H1 (cell line): ENCODE measurements at regions not wholly inside any gene's neighbourhood (a gene's known extent, or its start where the extent isn't known, plus 50 kb on each side); places are given as distances from the start of the nearest gene placed in this dataset.

Experiments
- ATF3 ChIP-seq: IDR thresholded peaks from 2 replicates; pipeline ENCODE4 v1.6.1; 2011; ENCODE audit warnings: low read depth, mild to moderate bottlenecking, low read length; ENCODE audit not compliant: insufficient read depth
- BRCA1 ChIP-seq: IDR thresholded peaks from 2 replicates; pipeline ENCODE4 v1.6.1; 2012; ENCODE audit warnings: low read depth, low read length, improper control_type of control experiment
- CBX5 ChIP-seq: fragments of 300-800, 300-1000 bp; sonication (generic); IDR thresholded peaks from 2 replicates; pipeline ENCODE4 v1.7.1; 2016; ENCODE audit warnings: antibody characterized with exemption, low read length, low read depth
- CHD2 ChIP-seq: IDR thresholded peaks from 2 replicates; pipeline ENCODE4 v1.6.1; 2012; ENCODE audit warnings: low read length, improper control_type of control experiment
- CHD7 ChIP-seq: fragments of 300-600 bp; sonication (generic); IDR thresholded peaks from 2 replicates; pipeline ENCODE4 v1.7.1; 2012; ENCODE audit warnings: low read length, moderate library complexity, mild to moderate bottlenecking, inconsistent platforms; ENCODE audit not compliant: insufficient replicate concordance
- EP300 ChIP-seq, 2 experiments: IDR thresholded peaks; 1 replicate in 1 of 2; 2 replicates in 1 of 2; pipeline ENCODE4 v1.6.1; 2011 to 2012; ENCODE audit warnings: low read depth in 2 of 2, low read length in 2 of 2, mild to moderate bottlenecking in 2 of 2, borderline replicate concordance in 1 of 2, inconsistent platforms in 1 of 2, moderate library complexity in 1 of 2
- EZH2 ChIP-seq: fragments of 200-600 bp; sonication (generic); IDR thresholded peaks from 2 replicates; pipeline ENCODE4 v1.7.1; 2012; ENCODE audit warnings: low read depth, mild to moderate bottlenecking, moderate library complexity, low read length, inconsistent platforms; ENCODE audit not compliant: severe bottlenecking
- GABPA ChIP-seq: IDR thresholded peaks from 2 replicates; pipeline ENCODE4 v1.6.1; 2011; ENCODE audit warnings: mild to moderate bottlenecking, low read length, moderate library complexity, borderline replicate concordance; ENCODE audit not compliant: insufficient read depth
- PHF8 ChIP-seq: fragments of 200-600 bp; sonication (generic); conservative IDR thresholded peaks from 2 replicates; pipeline ENCODE4 v1.7.1; 2012; ENCODE audit warnings: low read depth, mild to moderate bottlenecking, inconsistent platforms, low read length, moderate library complexity
- RFX5 ChIP-seq: IDR thresholded peaks from 2 replicates; pipeline ENCODE4 v1.6.1; 2011; ENCODE audit warnings: low read depth, low read length, improper control_type of control experiment, borderline replicate concordance
- TAF1 ChIP-seq: IDR thresholded peaks from 2 replicates; pipeline ENCODE4 v1.6.1; 2011; ENCODE audit warnings: mild to moderate bottlenecking, low read depth, low read length
- TBP ChIP-seq: IDR thresholded peaks from 2 replicates; pipeline ENCODE4 v1.6.1; 2011; ENCODE audit warnings: low read depth, low read length, improper control_type of control experiment

DNA sequence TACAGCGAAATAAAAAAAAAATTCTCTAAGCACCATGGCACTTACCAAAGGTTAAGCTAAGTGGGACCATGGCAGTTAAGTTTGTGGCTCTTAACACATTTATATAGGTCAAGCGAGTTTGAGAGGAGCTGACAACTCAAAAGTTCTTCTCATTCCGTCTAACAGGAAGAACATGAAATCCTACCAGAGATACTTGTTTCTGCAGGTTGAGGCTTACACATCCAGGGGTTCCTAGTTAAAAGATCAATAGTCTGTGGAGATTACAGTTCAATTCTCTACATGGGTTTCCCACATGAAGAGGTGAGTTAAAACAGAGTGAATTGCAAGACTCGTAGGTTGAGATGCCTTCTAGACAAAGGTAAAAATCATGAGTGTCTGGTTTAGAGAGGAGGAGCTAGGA is 142.6 kb downstream of the EMP1 start (continued):
- TF ChIP-seq CHD7 (no peak), GABPA (no peak), EP300 (IDR thresholded peaks at IDR 0.05; ENCODE audit: borderline replicate concordance in 1 of 2, low read depth in 2 of 2, low read length in 2 of 2) (no peak), BRCA1 (no peak), TBP (no peak), TAF1 (no peak), PHF8 (no peak), CBX5 (no peak), CHD2 (no peak), ATF3 (no peak), EZH2 (no peak), RFX5 (no peak)
- TF ChIP-seq, all 59 proteins: peak for 0
